HepG2 (cell line): ENCODE measurements at regions not wholly inside any gene's neighbourhood (a gene's known extent, or its start where the extent isn't known, plus 50 kb on each side); places are given as distances from the start of the nearest gene placed in this dataset.

ENCODE experiments used
- ATAC-seq: fragments of 200-7000 bp; cut with Tn5 transposase; 3 replicates; pipeline ENCODE4 v1.9.1; 2020; ENCODE audit warnings: mild to moderate bottlenecking, moderate library complexity
- BruUV-seq: library from RNA; stranded (reverse); fragments of 400-500 nt; replicated peaks from 2 replicates; lab custom pipeline; 2021; lab: Mats Ljungman, UMichigan
- CTCF ChIA-PET: fragments of 300-600 bp; formaldehyde crosslinking; extraction: SDS; loops from one replicate; lab custom pipeline; 2021; ENCODE audit warnings: low total read pairs, inconsistent platforms, low intra/inter-chr PET ratio; lab: Yijun Ruan, JAX
- POLR2A ChIA-PET: fragments of 350-600 bp; sonication (Branson Sonifier 250); formaldehyde crosslinking; loops from one replicate; lab custom pipeline; 2020; ENCODE audit warnings: antibody characterized with exemption, inconsistent platforms; lab: Yijun Ruan, JAX
- DNase-seq: peaks from one replicate; pipeline ENCODE4 v3.0.0-alpha.2; 2015; ENCODE audit warnings: low spot score
- FAIRE-seq: peaks from 3 replicates; lab custom pipeline; 2011; peaks lifted over from hg19 to GRCh38; lab: Jason Lieb, UNC
- H2AFZ ChIP-seq: one replicate; pipeline ENCODE4 v1.6.1; 2011; ENCODE audit warnings: low read length, inconsistent platforms
- H3K27ac ChIP-seq: fragments of 300-600 bp; 3 replicates; pipeline ENCODE4 v1.8.0; 2011; ENCODE audit warnings: mixed run types, mild to moderate bottlenecking, mixed read lengths, low read length, inconsistent platforms; ENCODE audit not compliant: insufficient read depth; ENCODE audit errors: extremely low read length
- H3K27me3 ChIP-seq, 2 experiments: fragments of 200-600 bp in 1 of 2; 2 replicates in 1 of 2; 3 replicates in 1 of 2; pipeline versions ENCODE4 v1.6.0 to v1.8.0; 2011; ENCODE audit warnings: low read length in 2 of 2, mild to moderate bottlenecking in 2 of 2, moderate library complexity in 2 of 2, inconsistent platforms in 1 of 2; ENCODE audit not compliant: insufficient read depth in 2 of 2, control insufficient read depth in 1 of 2
- H3K36me3 ChIP-seq, 2 experiments: fragments of 200-600 bp in 1 of 2; replicated peaks in 1 of 2; 2 replicates in 1 of 2; 3 replicates in 1 of 2; pipeline versions ENCODE4 v1.5.1 to v1.8.0; 2011; ENCODE audit warnings: low read length in 2 of 2, inconsistent platforms in 1 of 2; ENCODE audit not compliant: insufficient read depth in 2 of 2, control insufficient read depth in 1 of 2
- H3K4me1 ChIP-seq: 2 replicates; pipeline ENCODE4 v1.5.1; 2012; ENCODE audit warnings: low read length, inconsistent platforms; ENCODE audit not compliant: insufficient read depth
- H3K4me2 ChIP-seq: 2 replicates; pipeline ENCODE4 v1.6.0; 2011; ENCODE audit warnings: low read depth, low read length, inconsistent platforms
- H3K4me3 ChIP-seq, 3 experiments: fragments of 200-600 bp in 1 of 3; sonication (generic), shearing (Covaris generic) in 1 of 3; replicated peaks in 1 of 3; 2 replicates each; pipeline ENCODE4 v1.5.1; 2011 to 2016; ENCODE audit warnings: low read length in 3 of 3, inconsistent platforms in 2 of 3, low read depth in 2 of 3, mild to moderate bottlenecking in 2 of 3, control low read depth in 1 of 3, mixed read lengths in 1 of 3; ENCODE audit not compliant: insufficient read depth in 1 of 3
- H3K79me2 ChIP-seq: one replicate; pipeline ENCODE4 v1.6.1; 2011; ENCODE audit warnings: low read length, inconsistent platforms; ENCODE audit not compliant: insufficient read depth
- H3K9ac ChIP-seq: 2 replicates; pipeline ENCODE4 v1.6.0; 2011; ENCODE audit warnings: mild to moderate bottlenecking, low read depth, low read length, inconsistent platforms; ENCODE audit not compliant: insufficient read depth
- H3K9me3 ChIP-seq: 2 replicates; pipeline ENCODE4 v1.5.1; 2012; ENCODE audit warnings: mild to moderate bottlenecking, low read length
- H4K20me1 ChIP-seq: 2 replicates; pipeline ENCODE4 v1.6.0; 2011; ENCODE audit warnings: inconsistent platforms, mild to moderate bottlenecking, low read length, moderate library complexity; ENCODE audit not compliant: insufficient read depth
- CBFB ChIP-seq: sonication (generic); formaldehyde crosslinking; IDR thresholded peaks from 2 replicates; pipeline ENCODE4 v1.4.0; 2020; ENCODE audit warnings: missing genetic modification reagents
- GZF1 ChIP-seq: sonication (generic); formaldehyde crosslinking; IDR thresholded peaks from 2 replicates; pipeline ENCODE4 v1.5.1; 2020; ENCODE audit warnings: mild to moderate bottlenecking, missing genetic modification reagents
- HIVEP1 ChIP-seq: sonication (generic); formaldehyde crosslinking; IDR thresholded peaks from 2 replicates; pipeline ENCODE4 v1.4.0; 2020; ENCODE audit warnings: mild to moderate bottlenecking, missing genetic modification reagents
- HNRNPK ChIP-seq: fragments of 200-400 bp; formaldehyde crosslinking; IDR thresholded peaks from 2 replicates; pipeline ENCODE4 v1.6.1; 2018; ENCODE audit warnings: low read length, low read depth, moderate library complexity, mild to moderate bottlenecking; ENCODE audit not compliant: poor library complexity, severe bottlenecking
- NR3C1 ChIP-seq: sonication (generic); formaldehyde crosslinking; IDR thresholded peaks from 2 replicates; pipeline ENCODE4 v1.4.0; 2020; ENCODE audit warnings: missing genetic modification reagents
- PCBP1 ChIP-seq: fragments of 200-400 bp; formaldehyde crosslinking; IDR thresholded peaks from 2 replicates; pipeline ENCODE4 v1.6.1; 2017; ENCODE audit warnings: mild to moderate bottlenecking, low read depth, low read length, borderline replicate concordance
- PTBP1 ChIP-seq: fragments of 200-400 bp; formaldehyde crosslinking; IDR thresholded peaks from 2 replicates; pipeline ENCODE4 v1.6.1; 2018; ENCODE audit warnings: low read length, low read depth; ENCODE audit not compliant: poor library complexity, severe bottlenecking
- SRY ChIP-seq: sonication (generic); formaldehyde crosslinking; IDR thresholded peaks from 2 replicates; pipeline ENCODE4 v1.8.0; 2022; ENCODE audit warnings: mild to moderate bottlenecking, missing genetic modification reagents
- ZFP36 ChIP-seq: fragments of 150-350 bp; IDR thresholded peaks from 2 replicates; pipeline ENCODE4 v1.6.1; 2018; ENCODE audit warnings: borderline replicate concordance, low read length, low read depth; ENCODE audit not compliant: partially characterized antibody
- ZMYM3 ChIP-seq: sonication (generic); formaldehyde crosslinking; IDR thresholded peaks from 2 replicates; pipeline ENCODE4 v1.5.1; 2020; ENCODE audit warnings: mild to moderate bottlenecking, missing genetic modification reagents
- ZNF138 ChIP-seq: sonication (generic); formaldehyde crosslinking; IDR thresholded peaks from 2 replicates; pipeline ENCODE4 v1.5.0; 2020; ENCODE audit warnings: mild to moderate bottlenecking, low read depth, missing genetic modification reagents
- ZNF33A ChIP-seq: sonication (generic); formaldehyde crosslinking; IDR thresholded peaks from 2 replicates; pipeline ENCODE4 v1.5.1; 2020; ENCODE audit warnings: missing genetic modification reagents, mild to moderate bottlenecking, moderate library complexity, borderline replicate concordance
- ZNF350 ChIP-seq: sonication (generic); formaldehyde crosslinking; IDR thresholded peaks from 2 replicates; pipeline ENCODE4 v1.4.0; 2020; ENCODE audit warnings: mild to moderate bottlenecking, low read depth, missing genetic modification reagents, borderline replicate concordance
- ZNF569 ChIP-seq: sonication (generic); formaldehyde crosslinking; IDR thresholded peaks from 2 replicates; pipeline ENCODE4 v1.5.0; 2020; ENCODE audit warnings: mild to moderate bottlenecking, missing genetic modification reagents, moderate library complexity, borderline replicate concordance
- ZNF75D ChIP-seq: sonication (generic); formaldehyde crosslinking; IDR thresholded peaks from 2 replicates; pipeline ENCODE4 v1.8.1; 2023; ENCODE audit warnings: missing genetic modification reagents, mild to moderate bottlenecking, borderline replicate concordance
- WGBS: methylation state at CpG from one replicate; pipeline ENCODE4 v1.1.6; 2017; ENCODE audit warnings: low lambda C conversion rate; 5-methylcytosine and 5-hydroxymethylcytosine counted together
- in situ Hi-C: cut with HindIII; loops from 2 replicates; pipeline ENCODE4 v1.10.0; 2017; ENCODE audit warnings: low pct_unique_long_range_greater_than_20kb; ENCODE audit not compliant: extremely low pct_ligation_motif_present
- intact Hi-C: fragments of 100-400 bp; cut with micrococcal nuclease; formaldehyde crosslinking; loops from one replicate; pipeline ENCODE4 v1.10.0; 2022; ENCODE audit not compliant: unreplicated experiment
- TF ChIP-seq, protein P1 (sequence below): IDR thresholded peaks from 2 replicates; pipeline ENCODE4 v1.6.1; 2016; ENCODE audit warnings: missing biosample characterization, missing genetic modification reagents, low read depth
- TF ChIP-seq, protein P2 (sequence below): IDR thresholded peaks from 2 replicates; pipeline ENCODE4 v1.6.1; 2018; ENCODE audit warnings: missing genetic modification reagents
- TF ChIP-seq, protein P3 (sequence below): IDR thresholded peaks from 2 replicates; pipeline ENCODE4 v1.6.1; 2016; ENCODE audit warnings: low read depth, control low read depth
- TF ChIP-seq, protein P4 (sequence below): sonication (generic); formaldehyde crosslinking; conservative IDR thresholded peaks from 2 replicates; pipeline ENCODE4 v1.5.0; 2020; ENCODE audit warnings: missing genetic modification reagents

DNA sequence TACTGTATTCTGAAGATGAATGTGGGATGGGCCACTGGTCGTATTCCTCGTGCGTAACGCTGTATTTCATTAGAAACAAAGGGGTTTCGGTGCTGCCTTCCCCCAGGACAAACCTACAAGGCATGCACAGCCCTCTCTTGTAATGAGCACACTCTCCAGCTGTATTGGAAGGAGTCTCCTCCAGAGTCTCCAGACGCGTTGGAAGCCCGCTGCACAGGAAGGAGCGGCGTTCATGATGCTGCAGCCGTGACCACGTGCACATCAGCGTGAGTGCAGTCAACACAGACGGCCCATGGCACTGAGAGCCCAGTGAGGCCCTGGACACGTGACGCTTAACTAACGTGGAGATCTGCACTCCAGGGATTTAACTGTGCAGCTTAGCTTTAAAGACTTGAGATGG lies 209.0 kb upstream of the IRX1 start (continued):
- TF ChIP-seq, protein P1, sequence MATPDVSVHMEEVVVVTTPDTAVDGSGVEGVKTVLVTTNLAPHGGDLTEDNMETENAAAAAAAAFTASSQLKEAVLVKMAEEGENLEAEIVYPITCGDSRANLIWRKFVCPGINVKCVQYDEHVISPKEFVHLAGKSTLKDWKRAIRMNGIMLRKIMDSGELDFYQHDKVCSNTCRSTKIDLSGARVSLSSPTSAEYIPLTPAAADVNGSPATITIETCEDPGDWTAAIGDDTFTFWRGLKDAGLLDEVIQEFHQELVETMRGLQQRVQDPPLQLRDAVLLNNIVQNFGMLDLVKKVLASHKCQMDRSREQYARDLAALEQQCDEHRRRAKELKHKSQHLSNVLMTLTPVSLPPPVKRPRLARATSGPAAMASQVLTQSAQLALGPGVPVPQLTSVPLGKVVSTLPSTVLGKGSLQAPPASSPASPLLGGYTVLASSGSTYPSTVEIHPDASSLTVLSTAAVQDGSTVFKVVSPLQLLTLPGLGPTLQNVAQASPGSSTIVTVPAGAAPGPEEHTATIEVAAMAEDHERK (CRISPR knock-in tag): no peak
- TF ChIP-seq HIVEP1 (CRISPR knock-in tag) (no peak), PTBP1 (no peak), ZFP36 (no peak), GZF1 (CRISPR knock-in tag) (no peak), SRY (CRISPR knock-in tag) (no peak), PCBP1 (no peak)
- TF ChIP-seq, protein P2, sequence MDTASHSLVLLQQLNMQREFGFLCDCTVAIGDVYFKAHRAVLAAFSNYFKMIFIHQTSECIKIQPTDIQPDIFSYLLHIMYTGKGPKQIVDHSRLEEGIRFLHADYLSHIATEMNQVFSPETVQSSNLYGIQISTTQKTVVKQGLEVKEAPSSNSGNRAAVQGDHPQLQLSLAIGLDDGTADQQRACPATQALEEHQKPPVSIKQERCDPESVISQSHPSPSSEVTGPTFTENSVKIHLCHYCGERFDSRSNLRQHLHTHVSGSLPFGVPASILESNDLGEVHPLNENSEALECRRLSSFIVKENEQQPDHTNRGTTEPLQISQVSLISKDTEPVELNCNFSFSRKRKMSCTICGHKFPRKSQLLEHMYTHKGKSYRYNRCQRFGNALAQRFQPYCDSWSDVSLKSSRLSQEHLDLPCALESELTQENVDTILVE (CRISPR knock-in tag): no peak
- TF ChIP-seq, all 625 proteins: peak for 0

DNA sequence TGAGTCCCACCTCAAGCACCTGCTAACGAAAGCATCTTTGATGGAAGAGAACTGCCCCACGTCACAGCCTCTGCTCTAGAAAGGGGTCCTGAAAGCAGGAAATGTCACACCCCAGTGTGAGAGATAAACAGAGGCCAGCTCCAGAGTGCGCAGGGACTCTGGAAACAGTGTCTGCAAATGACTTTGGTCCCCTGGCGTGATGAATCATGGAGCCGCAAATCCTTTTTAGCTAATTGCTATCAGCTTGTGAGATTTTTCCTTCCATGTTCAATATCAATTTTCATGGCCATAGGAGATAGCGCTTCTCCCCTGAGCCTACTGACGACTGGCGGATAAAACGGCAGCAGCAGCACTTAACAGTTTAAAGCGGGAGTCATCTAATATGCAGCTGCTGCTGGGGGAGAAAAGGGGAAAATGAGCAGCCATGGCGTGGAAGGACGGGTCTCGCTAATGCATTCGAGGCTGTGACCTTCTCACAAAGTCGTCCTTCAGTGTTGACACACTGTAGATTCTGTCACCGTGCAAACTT lies 209.6 kb upstream of the IRX1 start:
- Histone ChIP-seq H4K20me1 (no peaks in the 10 kb centered on the region), H2AFZ (no peak overlapping the region), H3K4me1 (no peaks in the 10 kb centered on the region), H3K36me3 (no peaks in the 10 kb centered on the region), H3K27ac (no peak overlapping the region), H3K4me3 (no peak overlapping the region), H3K9me3 (no peaks in the 10 kb centered on the region), H3K9ac (no peak overlapping the region), H3K79me2 (no peaks in the 10 kb centered on the region), H3K4me2 (no peak overlapping the region), H3K27me3 (peaks cover 0 to 10% of the 10 kb centered on the region in 2 experiments; a peak in 2 of 5 replicates)
- FAIRE-seq: no peak
- 42% methylated on average over 15 of the region's 16 CpGs for WGBS
- BruUV-seq: no TSS peak
- in situ Hi-C loops: no loop called here
- CTCF ChIA-PET: no interaction called here
- intact Hi-C loops: no loop called here
- no peak for DNase-seq
- ATAC-seq: no peak
- POLR2A ChIA-PET: no interaction called here
- TF ChIP-seq ZNF569 (CRISPR knock-in tag) (no peak), CBFB (CRISPR knock-in tag) (no peak), ZNF350 (CRISPR knock-in tag) (no peak), ZMYM3 (no peak), ZNF75D (no peak), HNRNPK (no peak), NR3C1 (no peak), ZNF33A (CRISPR knock-in tag) (no peak), ZNF138 (CRISPR knock-in tag) (no peak)
- TF ChIP-seq, protein P3, sequence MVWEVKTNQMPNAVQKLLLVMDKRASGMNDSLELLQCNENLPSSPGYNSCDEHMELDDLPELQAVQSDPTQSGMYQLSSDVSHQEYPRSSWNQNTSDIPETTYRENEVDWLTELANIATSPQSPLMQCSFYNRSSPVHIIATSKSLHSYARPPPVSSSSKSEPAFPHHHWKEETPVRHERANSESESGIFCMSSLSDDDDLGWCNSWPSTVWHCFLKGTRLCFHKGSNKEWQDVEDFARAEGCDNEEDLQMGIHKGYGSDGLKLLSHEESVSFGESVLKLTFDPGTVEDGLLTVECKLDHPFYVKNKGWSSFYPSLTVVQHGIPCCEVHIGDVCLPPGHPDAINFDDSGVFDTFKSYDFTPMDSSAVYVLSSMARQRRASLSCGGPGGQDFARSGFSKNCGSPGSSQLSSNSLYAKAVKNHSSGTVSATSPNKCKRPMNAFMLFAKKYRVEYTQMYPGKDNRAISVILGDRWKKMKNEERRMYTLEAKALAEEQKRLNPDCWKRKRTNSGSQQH (CRISPR knock-in tag): no peak
- TF ChIP-seq, protein P4, sequence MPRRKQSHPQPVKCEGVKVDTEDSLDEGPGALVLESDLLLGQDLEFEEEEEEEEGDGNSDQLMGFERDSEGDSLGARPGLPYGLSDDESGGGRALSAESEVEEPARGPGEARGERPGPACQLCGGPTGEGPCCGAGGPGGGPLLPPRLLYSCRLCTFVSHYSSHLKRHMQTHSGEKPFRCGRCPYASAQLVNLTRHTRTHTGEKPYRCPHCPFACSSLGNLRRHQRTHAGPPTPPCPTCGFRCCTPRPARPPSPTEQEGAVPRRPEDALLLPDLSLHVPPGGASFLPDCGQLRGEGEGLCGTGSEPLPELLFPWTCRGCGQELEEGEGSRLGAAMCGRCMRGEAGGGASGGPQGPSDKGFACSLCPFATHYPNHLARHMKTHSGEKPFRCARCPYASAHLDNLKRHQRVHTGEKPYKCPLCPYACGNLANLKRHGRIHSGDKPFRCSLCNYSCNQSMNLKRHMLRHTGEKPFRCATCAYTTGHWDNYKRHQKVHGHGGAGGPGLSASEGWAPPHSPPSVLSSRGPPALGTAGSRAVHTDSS (CRISPR knock-in tag): no peak
